H1 (cell line): ENCODE measurements at regions not wholly inside any gene's neighbourhood (a gene's known extent, or its start where the extent isn't known, plus 50 kb on each side); places are given as distances from the start of the nearest gene placed in this dataset.

Experiments
- CTCF ChIA-PET: fragments of 300-600 bp; sonication (Branson Sonifier 250); formaldehyde crosslinking; loops from one replicate; lab custom pipeline; 2021; ENCODE audit not compliant: partially characterized antibody; lab: Charles Lee
- POLR2A ChIA-PET: fragments of 300-600 bp; sonication (Branson Sonifier 250); formaldehyde crosslinking; loops from one replicate; lab custom pipeline; 2021; ENCODE audit warnings: inconsistent platforms; ENCODE audit not compliant: partially characterized antibody; lab: Charles Lee
- DNase-seq, 2 experiments: peaks; one replicate each; pipeline versions ENCODE4 v3.0.0 to v3.0.0-alpha.2; 2010 to 2022; ENCODE audit warnings: low spot score in 2 of 2, low read depth in 1 of 2, mixed read lengths in 1 of 2
- FAIRE-seq: peaks from 2 replicates; lab custom pipeline; 2011; peaks lifted over from hg19 to GRCh38; lab: Jason Lieb, UNC
- H2AFZ ChIP-seq: 2 replicates; pipeline ENCODE4 v1.8.1; 2012; ENCODE audit warnings: low read length, inconsistent platforms
- H2AK5ac ChIP-seq: 2 replicates; pipeline ENCODE4 v1.6.1; 2013; ENCODE audit warnings: low read depth, low read length
- H2BK120ac ChIP-seq: replicated peaks from 2 replicates; pipeline ENCODE3; 2013; ENCODE audit warnings: low read depth, low read length, inconsistent platforms
- H2BK12ac ChIP-seq: 2 replicates; pipeline ENCODE4 v1.6.1; 2013; ENCODE audit warnings: low read depth, low read length
- H2BK15ac ChIP-seq: 2 replicates; pipeline ENCODE4 v1.6.1; 2013; ENCODE audit warnings: low read length
- H2BK20ac ChIP-seq: 2 replicates; pipeline ENCODE4 v1.6.1; 2013; ENCODE audit warnings: low read length
- H2BK5ac ChIP-seq: 2 replicates; pipeline ENCODE4 v1.6.1; 2013; ENCODE audit warnings: low read depth, low read length
- H3K14ac ChIP-seq: 2 replicates; pipeline ENCODE4 v1.6.1; 2013; ENCODE audit warnings: inconsistent platforms; ENCODE audit not compliant: insufficient read length
- H3K18ac ChIP-seq: 2 replicates; pipeline ENCODE4 v1.6.1; 2013; ENCODE audit warnings: low read length; ENCODE audit errors: extremely low read depth
- H3K23ac ChIP-seq: 2 replicates; pipeline ENCODE4 v1.6.1; 2013; ENCODE audit warnings: inconsistent platforms; ENCODE audit not compliant: insufficient read length
- H3K23me2 ChIP-seq: 2 replicates; pipeline ENCODE4 v1.6.1; 2013; ENCODE audit warnings: low read depth, low read length
- H3K27ac ChIP-seq: 2 replicates; pipeline ENCODE4 v1.6.1; 2011; ENCODE audit warnings: low read depth, low read length, inconsistent platforms
- H3K27me3 ChIP-seq, 4 experiments: replicated peaks in 1 of 4; 1 replicate in 1 of 4; 2 replicates in 3 of 4; pipeline versions ENCODE4 v1.6.1 to v1.8.1; 2011 to 2013; ENCODE audit warnings: low read length in 3 of 4, mild to moderate bottlenecking in 3 of 4, inconsistent platforms in 2 of 4, mixed read lengths in 2 of 4, moderate library complexity in 1 of 4; ENCODE audit not compliant: control insufficient read depth in 3 of 4, insufficient read depth in 3 of 4; ENCODE audit errors: extremely low read depth in 1 of 4
- H3K36me3 ChIP-seq, 4 experiments: 2 replicates each; pipeline versions ENCODE4 v1.6.1 to v1.8.1; 2011 to 2013; ENCODE audit warnings: mild to moderate bottlenecking in 4 of 4, low read length in 3 of 4, moderate library complexity in 2 of 4, control low read depth in 1 of 4, inconsistent platforms in 1 of 4; ENCODE audit not compliant: insufficient read depth in 4 of 4, control insufficient read depth in 2 of 4
- H3K4ac ChIP-seq: replicated peaks from 2 replicates; pipeline ENCODE3; 2013; ENCODE audit warnings: low read length, low read depth, mixed read lengths, inconsistent platforms; ENCODE audit not compliant: insufficient read length
- H3K4me1 ChIP-seq, 4 experiments: replicated peaks in 1 of 4; 1 replicate in 1 of 4; 2 replicates in 3 of 4; pipeline versions ENCODE4 v1.6.1 to v1.8.1; 2011 to 2013; ENCODE audit warnings: low read length in 3 of 4, inconsistent platforms in 2 of 4, mixed read lengths in 1 of 4; ENCODE audit not compliant: insufficient read depth in 4 of 4, control insufficient read depth in 3 of 4
- H3K4me2 ChIP-seq, 2 experiments: 2 replicates each; pipeline versions ENCODE4 v1.6.1 to v1.8.1; 2011 to 2013; ENCODE audit warnings: low read depth in 2 of 2, low read length in 2 of 2, control low read depth in 1 of 2, inconsistent platforms in 1 of 2, mild to moderate bottlenecking in 1 of 2; ENCODE audit not compliant: insufficient read depth in 1 of 2
- H3K4me3 ChIP-seq, 4 experiments: fragments of 200-600, 300-600 bp in 1 of 4; sonication (generic), shearing (Covaris generic), sonication (Bioruptor Twin) in 1 of 4; 2 replicates each; pipeline versions ENCODE4 v1.5.1 to v1.8.1; 2011 to 2016; ENCODE audit warnings: low read length in 4 of 4, low read depth in 3 of 4, control low read depth in 2 of 4, inconsistent platforms in 2 of 4, mild to moderate bottlenecking in 2 of 4, mixed read lengths in 1 of 4, moderate library complexity in 1 of 4; ENCODE audit not compliant: insufficient read depth in 2 of 4; ENCODE audit errors: extremely low read depth in 1 of 4
- H3K56ac ChIP-seq: replicated peaks from 2 replicates; pipeline ENCODE3; 2013; ENCODE audit warnings: low read depth, mild to moderate bottlenecking, mixed read lengths, low read length, inconsistent platforms; ENCODE audit not compliant: insufficient read length
- H3K79me1 ChIP-seq: 2 replicates; pipeline ENCODE4 v1.6.1; 2013; ENCODE audit warnings: low read depth, low read length, control low read depth
- H3K79me2 ChIP-seq, 2 experiments: 2 replicates each; pipeline versions ENCODE4 v1.6.1 to v1.8.1; 2012 to 2013; ENCODE audit warnings: low read length in 2 of 2, mild to moderate bottlenecking in 2 of 2, inconsistent platforms in 1 of 2; ENCODE audit not compliant: insufficient read depth in 2 of 2, control insufficient read depth in 1 of 2
- H3K9ac ChIP-seq, 4 experiments: replicated peaks in 1 of 4; 1 replicate in 1 of 4; 2 replicates in 3 of 4; pipeline versions ENCODE4 v1.6.1 to v1.8.1; 2011 to 2013; ENCODE audit warnings: low read depth in 3 of 4, low read length in 3 of 4, control low read depth in 2 of 4, mild to moderate bottlenecking in 2 of 4, moderate library complexity in 2 of 4, inconsistent platforms in 1 of 4; ENCODE audit errors: extremely low read depth in 1 of 4
- H3K9me3 ChIP-seq, 2 experiments: 2 replicates each; pipeline versions ENCODE4 v1.6.1 to v1.8.1; 2012 to 2013; ENCODE audit warnings: mild to moderate bottlenecking in 2 of 2, moderate library complexity in 2 of 2, control low read depth in 1 of 2, inconsistent platforms in 1 of 2, low read depth in 1 of 2, low read length in 1 of 2, mixed read lengths in 1 of 2; ENCODE audit not compliant: insufficient read depth in 2 of 2
- H4K20me1 ChIP-seq, 2 experiments: replicated peaks in 1 of 2; 2 replicates each; pipeline versions ENCODE3 to v1.8.1; 2011 to 2013; ENCODE audit warnings: inconsistent platforms in 2 of 2, low read length in 2 of 2, mild to moderate bottlenecking in 1 of 2; ENCODE audit not compliant: insufficient read depth in 2 of 2, control insufficient read depth in 1 of 2
- H4K5ac ChIP-seq: 2 replicates; pipeline ENCODE4 v1.6.1; 2013; ENCODE audit warnings: low read length, low read depth, mixed read lengths, inconsistent platforms; ENCODE audit not compliant: insufficient read length
- H4K8ac ChIP-seq: 2 replicates; pipeline ENCODE4 v1.8.0; 2013; ENCODE audit warnings: mild to moderate bottlenecking, moderate library complexity, low read length, inconsistent platforms; ENCODE audit not compliant: insufficient read depth; ENCODE audit errors: extremely low read depth
- H4K91ac ChIP-seq: replicated peaks from 2 replicates; pipeline ENCODE3; 2013; ENCODE audit warnings: low read length, mixed read lengths, inconsistent platforms; ENCODE audit not compliant: insufficient read length
- BRCA1 ChIP-seq: IDR thresholded peaks from 2 replicates; pipeline ENCODE4 v1.6.1; 2012; ENCODE audit warnings: low read depth, low read length, improper control_type of control experiment
- CTCF ChIP-seq, 3 experiments: IDR thresholded peaks; 1 replicate in 2 of 3; 2 replicates in 1 of 3; pipeline versions ENCODE4 v1.5.1 to v1.6.1; 2011; ENCODE audit warnings: low read length in 3 of 3, mild to moderate bottlenecking in 3 of 3, inconsistent platforms in 2 of 3, low read depth in 1 of 3, moderate library complexity in 1 of 3; ENCODE audit not compliant: insufficient read depth in 1 of 3; ENCODE audit errors: control extremely low read depth in 1 of 3
- KDM4A ChIP-seq: IDR thresholded peaks from one replicate; pipeline ENCODE4 v1.7.1; 2012; ENCODE audit warnings: low read depth, mild to moderate bottlenecking, moderate library complexity, low read length, inconsistent platforms; ENCODE audit not compliant: severe bottlenecking
- KDM5A ChIP-seq: fragments of 200-600 bp; IDR thresholded peaks from 2 replicates; pipeline ENCODE4 v1.7.1; 2012; ENCODE audit warnings: mild to moderate bottlenecking, low read length, inconsistent platforms, mixed read lengths
- SP4 ChIP-seq: IDR thresholded peaks from 2 replicates; pipeline ENCODE4 v1.6.1; 2012; ENCODE audit warnings: low read length, inconsistent platforms
- SRF ChIP-seq: IDR thresholded peaks from 2 replicates; pipeline ENCODE4 v1.6.1; 2011; ENCODE audit warnings: mild to moderate bottlenecking, low read depth, low read length, moderate library complexity
- WGBS, 2 experiments: shearing (Covaris generic) in 1 of 2; methylation state at CpG; one replicate each; pipeline versions ENCODE4 v1.1.6 to v1.1.7; 2013 to 2015; ENCODE audit warnings: low lambda C conversion rate in 2 of 2, mixed read lengths in 2 of 2, inconsistent platforms in 1 of 2, low coverage in 1 of 2, missing lambda C conversion rate in 1 of 2; ENCODE audit not compliant: insufficient replicate concordance in 2 of 2, insufficient coverage in 1 of 2, insufficient read length in 1 of 2; ENCODE audit errors: extremely low coverage in 1 of 2, missing lambda C conversion rate in 1 of 2; 5-methylcytosine and 5-hydroxymethylcytosine counted together

GRCh38 chr2:8342407-8342806 is 339.4 kb upstream of the ID2 start:
- CTCF ChIA-PET = interaction anchor here (1.4 kb wide), 1 partner anchor 12 kb away, joined by 4 read pairs; no protein-coding TSS in a partner anchor
- no peak for FAIRE-seq

More at GRCh38 chr2:8342407-8342806, 339.4 kb upstream of the ID2 start:
- no peak overlapping the region for H4K8ac ChIP-seq
- no peak overlapping the region for H2BK120ac ChIP-seq
- no peak overlapping the region for H4K91ac ChIP-seq
- no peak overlapping the region for H3K27ac ChIP-seq
- no peak overlapping the region for H2AK5ac ChIP-seq
- H2AFZ ChIP-seq = no peak overlapping the region
- 91% methylated on average over 3 of the region's 3 CpGs; no CpG with 5 or more reads in 1 of the 2 experiments for WGBS, 2 experiments
- no peak overlapping the region for H2BK20ac ChIP-seq
- no peak overlapping the region for H3K9ac ChIP-seq
- no peaks in the 10 kb centered on the region for H3K4me1 ChIP-seq
- H4K5ac ChIP-seq = no peak overlapping the region
- no peaks in the 10 kb centered on the region for H3K27me3 ChIP-seq
- no peaks in the 10 kb centered on the region for H3K79me1 ChIP-seq
- H3K23me2 ChIP-seq = no peaks in the 10 kb centered on the region
- no peak overlapping the region for H3K4me2 ChIP-seq
- TF ChIP-seq BRCA1 (no peak), KDM5A (no peak), SP4 (no peak), SRF (no peak), KDM4A (no peak), CTCF (IDR thresholded peaks at IDR 0.05; ENCODE audit: control extremely low read depth in 1 of 3, insufficient read depth in 1 of 3, low read depth in 1 of 3, low read length in 3 of 3) (no peak)
- no peak overlapping the region for H3K23ac ChIP-seq
- H3K14ac ChIP-seq = no peak overlapping the region
- no peak for DNase-seq
- H4K20me1 ChIP-seq = no peaks in the 10 kb centered on the region
- H3K9me3 ChIP-seq = no peaks in the 10 kb centered on the region
- no peak overlapping the region for H3K4ac ChIP-seq
- no peak overlapping the region for H3K4me3 ChIP-seq
- POLR2A ChIA-PET = no interaction called here
- H3K18ac ChIP-seq = no peak overlapping the region
- no peak overlapping the region for H2BK12ac ChIP-seq
- no peaks in the 10 kb centered on the region for H3K36me3 ChIP-seq
- H2BK5ac ChIP-seq = no peak overlapping the region
- no peak overlapping the region for H3K56ac ChIP-seq
- H2BK15ac ChIP-seq = no peak overlapping the region
- no peaks in the 10 kb centered on the region for H3K79me2 ChIP-seq
